ENCODE measurements at regions not wholly inside any gene's neighbourhood (a gene's known extent, or its start where the extent isn't known, plus 50 kb on each side); places are given as distances from the start of the nearest gene placed in this dataset.
"Not testable (repeated sequence)": the region's sequence is repeated elsewhere in the genome, so short reads cannot be mapped to it uniquely, and the experiment has no call there.

GRCh38 chr4:14125375-14126129, 498.0 kb upstream of the BOD1L1 start:
- no peak for DNase-seq

DNA sequence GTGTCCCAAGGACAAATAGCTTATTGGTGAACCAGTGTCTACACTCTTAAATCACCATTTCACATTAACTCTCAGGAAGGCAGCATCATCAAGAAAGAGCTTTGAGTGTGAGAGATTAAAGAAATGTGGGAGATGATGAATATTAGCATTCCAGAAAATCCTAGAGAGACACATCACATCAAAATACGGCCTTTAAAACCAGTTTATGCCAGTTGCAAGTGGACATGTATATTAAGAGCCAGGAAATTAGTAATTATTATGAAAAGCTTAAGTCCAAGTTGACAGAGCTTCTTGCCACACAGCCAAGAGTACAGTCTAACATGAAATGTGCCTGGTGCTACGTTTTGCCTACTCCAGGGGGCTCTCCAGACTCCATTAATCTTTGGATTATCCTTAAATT, 503.0 kb upstream of the BOD1L1 start:
- no peak for DNase-seq

DNA sequence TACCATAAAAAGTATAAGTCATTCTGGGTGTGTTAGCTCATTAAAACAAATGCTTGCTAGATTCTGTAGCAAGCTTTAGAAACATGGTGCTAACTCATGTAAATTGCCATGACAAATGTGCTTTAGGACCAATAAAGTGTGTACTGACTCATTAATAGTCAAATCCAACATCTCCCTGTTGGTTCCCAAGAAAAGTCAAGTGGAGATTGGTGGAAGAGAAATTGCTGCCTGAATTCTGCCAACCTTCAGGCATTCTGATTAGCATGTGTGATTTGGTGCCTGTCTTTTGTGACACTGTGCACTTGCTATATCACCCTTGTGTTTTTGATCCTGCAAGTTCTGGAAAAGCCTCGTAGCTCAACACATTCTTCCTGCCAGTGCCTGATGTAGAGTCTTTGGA, 503.8 kb upstream of the BOD1L1 start:
- no peak for DNase-seq

GRCh38 chr4:14132301-14132700, 504.8 kb upstream of the BOD1L1 start:
- no peak for DNase-seq

DNA sequence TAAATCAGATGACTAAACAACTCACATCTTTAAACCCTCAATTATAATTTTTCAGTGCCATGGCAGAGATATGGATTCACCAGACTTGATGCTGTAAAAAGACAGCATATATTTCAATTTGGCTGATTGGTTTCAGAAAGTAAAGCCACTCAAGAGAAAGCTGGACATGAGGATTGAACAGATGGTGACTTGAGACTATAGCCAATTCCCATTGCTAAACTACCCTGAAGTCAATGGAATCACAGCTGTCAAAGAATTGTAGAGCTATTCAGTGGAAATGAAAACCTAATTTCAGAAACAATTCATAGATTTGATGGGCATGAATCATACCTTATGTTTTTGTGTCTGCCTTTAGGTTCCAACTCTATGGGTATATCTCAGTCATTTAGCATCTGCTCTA, 510.6 kb upstream of the BOD1L1 start:
- no peak for DNase-seq

DNA sequence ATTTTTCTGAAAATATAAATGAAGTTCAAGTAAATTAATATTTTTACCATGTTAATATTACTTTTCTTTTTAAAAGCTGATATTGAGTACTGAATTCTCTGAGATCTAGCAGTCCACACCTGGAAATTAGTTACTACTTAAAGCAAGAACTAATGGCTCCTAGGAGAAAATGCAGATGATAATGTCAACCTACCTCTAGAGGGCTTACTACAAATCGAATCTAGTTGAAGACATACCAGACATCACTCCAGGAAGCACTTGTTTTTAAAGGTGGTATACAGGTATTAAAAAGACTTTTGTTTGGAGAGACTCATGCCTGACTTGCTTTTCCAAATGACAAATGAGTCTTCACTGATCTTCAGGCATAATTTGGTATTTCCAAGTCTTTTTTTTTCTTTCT, 516.4 kb upstream of the BOD1L1 start:
- no peak for DNase-seq

GRCh38 chr4:14149176-14150053, 521.9 kb upstream of the BOD1L1 start:
- DNase-seq, result no peak

DNA sequence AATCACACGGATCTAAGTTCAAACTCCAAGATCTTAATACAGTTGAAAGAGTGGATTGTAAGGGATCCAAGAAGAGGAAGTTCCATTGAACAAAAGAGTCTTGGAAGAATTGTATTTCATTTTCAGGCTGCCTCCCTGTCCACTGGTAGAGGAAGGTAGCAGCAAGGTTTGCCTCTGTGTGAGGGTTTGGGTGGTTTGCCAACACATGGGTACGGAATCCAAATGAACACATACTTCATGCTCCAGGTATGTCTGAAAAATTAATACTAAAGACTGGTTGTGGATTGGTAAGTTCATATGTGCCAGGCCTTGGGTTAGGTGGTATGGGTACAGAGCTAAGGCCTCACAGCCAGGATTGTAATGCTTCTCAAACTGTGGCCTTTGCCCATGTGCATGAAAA, 523.6 kb upstream of the BOD1L1 start:
- DNase-seq, result no peak

DNA sequence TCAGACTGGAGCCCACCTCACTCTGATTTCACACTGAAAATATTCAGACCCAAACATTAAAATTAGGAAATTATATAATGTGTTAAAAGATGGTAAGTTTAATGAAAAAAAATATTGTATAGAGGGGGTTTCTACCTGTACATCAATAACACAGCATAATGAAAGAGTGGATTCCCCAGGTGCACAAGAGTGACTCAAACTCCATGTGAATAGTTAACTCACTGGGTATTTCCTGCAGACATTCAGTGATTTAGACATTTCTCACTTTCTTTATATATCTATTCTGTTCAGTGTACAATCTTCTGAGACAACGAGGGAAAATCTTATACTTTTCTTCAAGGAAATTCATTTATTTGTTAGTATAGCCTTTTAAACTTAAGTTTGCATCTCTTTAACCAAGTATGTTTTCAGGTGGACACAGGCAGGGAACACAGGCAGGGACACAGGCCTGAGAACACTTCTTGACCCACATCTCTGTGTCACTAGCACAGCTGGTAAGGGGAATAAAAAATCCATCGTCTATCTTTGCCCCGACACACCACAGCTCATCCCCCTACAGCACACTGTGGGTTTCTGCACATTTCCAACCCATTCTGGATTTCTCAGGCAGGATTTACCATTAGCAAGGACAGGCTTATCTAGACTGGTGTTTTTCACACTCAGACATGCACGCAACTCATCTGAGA, 525.5 kb upstream of the BOD1L1 start:
- no peak for DNase-seq

- no peak for DNase-seq
Observed at GRCh38 chr4:14155803-14156202, 528.3 kb upstream of the BOD1L1 start.

GRCh38 chr4:14157262-14157661, 529.7 kb upstream of the BOD1L1 start:
- DNase-seq, result no peak

GRCh38 chr4:14165222-14165920, 537.8 kb upstream of the BOD1L1 start:
- no peak for DNase-seq

- no peak for DNase-seq
Observed at GRCh38 chr4:14167876-14168510, 540.5 kb upstream of the BOD1L1 start.

DNA sequence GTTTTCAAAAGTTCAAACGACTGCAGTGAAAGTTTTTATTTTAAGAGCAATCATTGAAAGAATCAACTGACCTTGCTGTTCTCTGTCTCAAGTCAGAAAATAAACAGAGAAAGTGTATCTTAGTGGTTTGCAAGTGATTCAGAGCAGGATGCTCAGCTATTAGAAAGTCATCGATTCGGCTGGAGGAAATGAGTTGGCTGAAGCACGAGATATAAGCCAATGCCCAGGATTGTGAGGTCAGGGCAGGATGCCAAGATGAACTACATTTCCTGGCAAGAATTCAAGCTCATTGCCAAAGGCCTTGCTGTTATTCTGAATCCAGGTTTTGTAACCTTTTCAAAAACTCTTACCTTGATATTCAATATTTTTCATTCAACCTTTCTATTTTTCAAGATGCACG, 541.4 kb upstream of the BOD1L1 start:
- no peak for DNase-seq

DNA sequence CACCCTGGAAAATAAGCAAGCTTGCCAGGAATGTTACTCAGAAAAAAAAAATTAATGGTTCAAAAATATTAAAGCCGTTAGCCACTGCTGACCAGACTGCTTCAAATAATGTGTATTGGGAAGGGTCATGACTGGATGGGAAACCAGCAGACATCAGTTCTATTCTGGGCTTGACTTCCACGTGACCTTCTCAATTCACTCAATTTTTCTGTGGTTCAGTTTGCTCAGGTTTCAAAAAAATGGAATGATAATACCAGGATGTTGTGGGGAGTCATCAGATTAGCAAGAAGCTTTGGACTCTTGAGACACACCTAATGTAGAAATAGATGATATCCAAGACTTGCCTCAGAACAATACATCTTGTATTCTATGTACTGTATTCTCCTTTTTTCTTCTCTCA, 541.9 kb upstream of the BOD1L1 start:
- no peak for DNase-seq

DNA sequence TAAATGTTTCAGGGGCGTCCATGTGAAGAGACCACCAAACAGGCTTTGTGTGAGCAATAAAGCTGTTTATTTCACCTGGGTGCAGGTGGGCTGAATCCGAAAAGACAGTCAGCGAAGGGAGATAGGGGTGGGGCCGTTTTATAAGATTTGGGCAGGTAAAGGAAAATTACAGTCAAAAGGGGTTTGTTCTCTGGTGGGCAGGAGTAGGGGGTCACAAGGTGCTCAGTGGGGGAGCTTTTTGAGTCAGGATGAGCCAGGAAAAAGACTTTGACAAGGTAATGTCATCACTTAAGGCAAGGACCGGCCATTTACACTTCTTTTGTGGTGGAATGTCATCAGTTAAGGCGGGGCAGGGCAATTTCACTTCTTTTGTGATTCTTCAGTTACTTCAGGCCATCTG, 542.4 kb upstream of the BOD1L1 start:
- not testable (repeated sequence) for DNase-seq

DNA sequence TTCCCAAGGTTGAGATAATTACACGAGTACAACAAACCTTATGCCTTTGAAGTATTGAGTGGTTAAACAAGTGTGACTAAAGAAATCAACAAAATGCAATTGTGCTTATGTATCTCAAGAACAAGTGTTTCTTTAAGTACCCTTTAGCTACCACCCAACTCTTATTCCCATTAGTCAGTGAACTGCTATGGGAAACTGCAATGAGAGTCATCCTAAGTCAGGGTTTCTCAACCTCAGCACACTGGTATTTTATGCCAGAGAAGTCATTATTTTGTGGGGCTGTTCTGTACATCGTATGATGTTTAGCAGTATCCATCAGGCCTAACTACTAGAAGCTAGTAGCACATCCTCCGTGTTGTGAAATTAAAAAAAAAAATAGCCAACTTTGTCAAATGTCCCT, 549.1 kb upstream of the BOD1L1 start:
- DNase-seq, result no peak

GRCh38 chr4:14177987-14178386, 550.5 kb upstream of the BOD1L1 start:
- DNase-seq, result no peak

- no peak for DNase-seq
Observed at GRCh38 chr4:14178421-14178820, 550.9 kb upstream of the BOD1L1 start.

DNA sequence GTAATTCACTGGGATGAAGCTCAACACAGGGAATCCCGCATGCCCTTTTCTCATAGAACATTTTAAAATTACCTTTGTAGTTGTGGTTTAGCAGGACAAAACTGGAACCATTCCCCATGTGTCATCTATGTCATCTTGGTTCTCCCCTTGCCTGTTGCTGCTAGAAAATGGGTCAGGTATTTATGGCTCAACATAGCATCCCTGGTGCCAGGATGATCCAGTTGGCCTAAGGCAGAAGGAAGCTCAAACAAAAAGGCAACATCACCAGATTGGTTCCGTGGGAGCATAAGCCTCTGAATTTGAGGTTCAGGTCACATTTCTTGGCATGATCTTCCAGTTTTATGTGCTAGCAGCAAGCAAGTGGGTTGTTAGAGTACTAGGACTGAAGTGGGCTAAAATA, 552.6 kb upstream of the BOD1L1 start:
- no peak for DNase-seq

- DNase-seq, result no peak
Observed at GRCh38 chr4:14180983-14181601, 553.6 kb upstream of the BOD1L1 start.

DNA sequence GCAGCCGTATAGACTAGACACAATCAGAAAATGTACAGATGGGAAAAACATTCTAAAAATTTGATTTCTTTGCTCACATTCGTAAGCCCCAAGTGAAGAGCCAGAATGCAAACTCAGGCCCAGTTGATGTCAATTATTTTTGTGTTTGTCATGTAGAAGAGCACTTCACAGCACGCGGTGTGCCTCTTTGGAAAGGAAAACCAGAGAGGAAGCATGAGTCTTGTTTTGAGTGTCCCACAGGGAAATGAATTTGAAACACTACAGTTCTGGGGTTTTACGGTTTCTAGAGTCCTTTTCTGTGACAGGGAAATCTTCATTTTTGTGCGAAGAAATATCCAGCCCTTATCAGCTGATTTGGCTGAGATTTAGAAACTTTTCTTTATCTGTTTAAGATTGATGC, 554.6 kb upstream of the BOD1L1 start:
- DNase-seq, result no peak
